Parathyroid adenoma (tissue), 2 donors: ENCODE measurements at regions not wholly inside any gene's neighbourhood (a gene's known extent, or its start where the extent isn't known, plus 50 kb on each side); places are given as distances from the start of the nearest gene placed in this dataset.

Source experiments
- H2AFZ ChIP-seq: fragments of 300-600 bp; sonication (generic); one replicate; pipeline ENCODE4 v1.7.0; 2017; ENCODE audit warnings: antibody characterized with exemption, mild to moderate bottlenecking
- H3K27ac ChIP-seq: fragments of 300-600 bp; sonication (generic); one replicate; pipeline ENCODE4 v1.7.0; 2017
- H3K27me3 ChIP-seq: fragments of 300-600 bp; sonication (generic); one replicate; pipeline ENCODE4 v1.7.0; 2017; ENCODE audit warnings: low read length; ENCODE audit not compliant: control insufficient read depth, insufficient read depth
- H3K36me3 ChIP-seq: fragments of 300-600 bp; sonication (generic); one replicate; pipeline ENCODE4 v1.7.0; 2017; ENCODE audit warnings: low read length; ENCODE audit not compliant: control insufficient read depth, insufficient read depth
- H3K4me1 ChIP-seq: fragments of 300-600 bp; sonication (generic); one replicate; pipeline ENCODE4 v1.7.0; 2017; ENCODE audit warnings: control low read depth
- H3K4me2 ChIP-seq: fragments of 300-600 bp; sonication (generic); one replicate; pipeline ENCODE4 v1.7.0; 2017; ENCODE audit warnings: low read length
- H3K4me3 ChIP-seq: fragments of 300-600 bp; sonication (generic); one replicate; pipeline ENCODE4 v1.7.0; 2017; ENCODE audit warnings: low read depth, low read length
- H3K79me2 ChIP-seq: fragments of 300-600 bp; sonication (generic); one replicate; pipeline ENCODE4 v1.7.0; 2017; ENCODE audit warnings: control low read depth
- H3K9ac ChIP-seq: fragments of 300-600 bp; sonication (generic); one replicate; pipeline ENCODE4 v1.7.0; 2017; ENCODE audit warnings: mild to moderate bottlenecking
- H3K9me3 ChIP-seq: fragments of 300-600 bp; sonication (generic); one replicate; pipeline ENCODE4 v1.7.0; 2017; ENCODE audit warnings: low read length; ENCODE audit not compliant: control insufficient read depth
- TF ChIP-seq, protein P1 (sequence below): fragments of 300-600 bp; sonication (generic); IDR thresholded peaks from one replicate; pipeline ENCODE4 v1.7.0; 2017; ENCODE audit warnings: antibody characterized with exemption, mild to moderate bottlenecking
- donor health status: primary hyperparathyroidism.

GRCh38 chr13:80284290-80284689, 56.6 kb downstream of the SPRY2 start:
- H3K36me3 ChIP-seq: no peaks in the 10 kb centered on the region
- H3K9me3 ChIP-seq: no peaks in the 10 kb centered on the region
- no peak overlapping the region for H3K27ac ChIP-seq
- TF ChIP-seq, protein P1, sequence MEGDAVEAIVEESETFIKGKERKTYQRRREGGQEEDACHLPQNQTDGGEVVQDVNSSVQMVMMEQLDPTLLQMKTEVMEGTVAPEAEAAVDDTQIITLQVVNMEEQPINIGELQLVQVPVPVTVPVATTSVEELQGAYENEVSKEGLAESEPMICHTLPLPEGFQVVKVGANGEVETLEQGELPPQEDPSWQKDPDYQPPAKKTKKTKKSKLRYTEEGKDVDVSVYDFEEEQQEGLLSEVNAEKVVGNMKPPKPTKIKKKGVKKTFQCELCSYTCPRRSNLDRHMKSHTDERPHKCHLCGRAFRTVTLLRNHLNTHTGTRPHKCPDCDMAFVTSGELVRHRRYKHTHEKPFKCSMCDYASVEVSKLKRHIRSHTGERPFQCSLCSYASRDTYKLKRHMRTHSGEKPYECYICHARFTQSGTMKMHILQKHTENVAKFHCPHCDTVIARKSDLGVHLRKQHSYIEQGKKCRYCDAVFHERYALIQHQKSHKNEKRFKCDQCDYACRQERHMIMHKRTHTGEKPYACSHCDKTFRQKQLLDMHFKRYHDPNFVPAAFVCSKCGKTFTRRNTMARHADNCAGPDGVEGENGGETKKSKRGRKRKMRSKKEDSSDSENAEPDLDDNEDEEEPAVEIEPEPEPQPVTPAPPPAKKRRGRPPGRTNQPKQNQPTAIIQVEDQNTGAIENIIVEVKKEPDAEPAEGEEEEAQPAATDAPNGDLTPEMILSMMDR: no peak
- H3K79me2 ChIP-seq: no peaks in the 10 kb centered on the region
- no peak overlapping the region for H2AFZ ChIP-seq
- H3K4me2 ChIP-seq: no peak overlapping the region
- H3K9ac ChIP-seq: no peak overlapping the region
- no peaks in the 10 kb centered on the region for H3K4me1 ChIP-seq
- H3K4me3 ChIP-seq: no peak overlapping the region
- no peaks in the 10 kb centered on the region for H3K27me3 ChIP-seq

GRCh38 chr13:80278706-80279105, 62.2 kb downstream of the SPRY2 start:
- H3K9me3 ChIP-seq: no peaks in the 10 kb centered on the region
- no peak overlapping the region for H2AFZ ChIP-seq
- no peak overlapping the region for H3K9ac ChIP-seq
- no peaks in the 10 kb centered on the region for H3K36me3 ChIP-seq
- H3K27me3 ChIP-seq: no peaks in the 10 kb centered on the region
- no peaks in the 10 kb centered on the region for H3K79me2 ChIP-seq
- no peak overlapping the region for H3K4me3 ChIP-seq
- H3K4me1 ChIP-seq: no peaks in the 10 kb centered on the region
- no peak overlapping the region for H3K4me2 ChIP-seq
- no peak overlapping the region for H3K27ac ChIP-seq
- TF ChIP-seq, protein P1: no peak

- Histone ChIP-seq H2AFZ (no peak overlapping the region), H3K4me3 (no peak overlapping the region), H3K79me2 (no peaks in the 10 kb centered on the region), H3K9ac (no peak overlapping the region), H3K4me2 (no peak overlapping the region), H3K27ac (no peak overlapping the region), H3K9me3 (no peaks in the 10 kb centered on the region), H3K27me3 (no peaks in the 10 kb centered on the region), H3K4me1 (no peaks in the 10 kb centered on the region), H3K36me3 (no peaks in the 10 kb centered on the region)
- TF ChIP-seq, protein P1: no peak
These were observed 64.3 kb downstream of the SPRY2 start for GRCh38 chr13:80276371-80277289.

GRCh38 chr13:80274643-80275042, 66.3 kb downstream of the SPRY2 start:
- H3K4me2 ChIP-seq: no peak overlapping the region
- TF ChIP-seq, protein P1: no peak
- no peak overlapping the region for H3K27ac ChIP-seq
- no peaks in the 10 kb centered on the region for H3K79me2 ChIP-seq
- no peak overlapping the region for H2AFZ ChIP-seq
- H3K9ac ChIP-seq: no peak overlapping the region
- no peaks in the 10 kb centered on the region for H3K36me3 ChIP-seq
- no peaks in the 10 kb centered on the region for H3K9me3 ChIP-seq
- no peak overlapping the region for H3K4me3 ChIP-seq
- no peaks in the 10 kb centered on the region for H3K4me1 ChIP-seq
- no peaks in the 10 kb centered on the region for H3K27me3 ChIP-seq

- H3K4me2 ChIP-seq: no peak overlapping the region
- no peak overlapping the region for H3K4me3 ChIP-seq
- H3K79me2 ChIP-seq: no peaks in the 10 kb centered on the region
- no peaks in the 10 kb centered on the region for H3K4me1 ChIP-seq
- no peak overlapping the region for H2AFZ ChIP-seq
- TF ChIP-seq, protein P1: no peak
- no peaks in the 10 kb centered on the region for H3K27me3 ChIP-seq
- H3K9me3 ChIP-seq: no peaks in the 10 kb centered on the region
- H3K27ac ChIP-seq: no peak overlapping the region
- H3K36me3 ChIP-seq: no peaks in the 10 kb centered on the region
- H3K9ac ChIP-seq: no peak overlapping the region
These were observed 67.2 kb downstream of the SPRY2 start for GRCh38 chr13:80273718-80274117.
